Endodermal cell (in vitro differentiated cells): ENCODE measurements at regions not wholly inside any gene's neighbourhood (a gene's known extent, or its start where the extent isn't known, plus 50 kb on each side); places are given as distances from the start of the nearest gene placed in this dataset.

Experiments used
- DNase-seq: peaks from one replicate; pipeline ENCODE4 v3.0.0-alpha.2; 2017
- H3K27ac ChIP-seq: 2 replicates; pipeline ENCODE4 v1.5.1; 2013; ENCODE audit warnings: mild to moderate bottlenecking, low read depth, low read length, moderate library complexity
- H3K27me3 ChIP-seq: 2 replicates; pipeline ENCODE4 v1.6.1; 2013; ENCODE audit warnings: mild to moderate bottlenecking, low read length, moderate library complexity; ENCODE audit not compliant: insufficient read depth, control insufficient read depth, poor library complexity, severe bottlenecking
- H3K36me3 ChIP-seq: 2 replicates; pipeline ENCODE4 v1.7.0; 2013; ENCODE audit warnings: mild to moderate bottlenecking, low read length, moderate library complexity; ENCODE audit not compliant: control insufficient read depth, insufficient read depth
- H3K4me1 ChIP-seq: one replicate; pipeline ENCODE4 v1.7.0; 2013; ENCODE audit warnings: low read length; ENCODE audit not compliant: control insufficient read depth, insufficient read depth
- H3K4me3 ChIP-seq: 2 replicates; pipeline ENCODE4 v1.5.1; 2013; ENCODE audit warnings: mild to moderate bottlenecking, low read length, moderate library complexity
- H3K9ac ChIP-seq: 2 replicates; pipeline ENCODE4 v1.6.1; 2013; ENCODE audit warnings: mild to moderate bottlenecking, low read length, moderate library complexity; ENCODE audit not compliant: poor library complexity, severe bottlenecking; ENCODE audit errors: extremely low read depth
- H3K9me3 ChIP-seq: 2 replicates; pipeline ENCODE4 v1.6.1; 2013; ENCODE audit warnings: mild to moderate bottlenecking, low read length, moderate library complexity; ENCODE audit not compliant: control insufficient read depth
- H3K27ac Mint-ChIP-seq: 2 replicates; pipeline ENCODE4 v1.8.0; 2020; ENCODE audit warnings: mixed read lengths
- H3K27me3 Mint-ChIP-seq: 2 replicates; pipeline ENCODE4 v1.8.0; 2021; ENCODE audit warnings: mild to moderate bottlenecking, mixed read lengths; ENCODE audit not compliant: insufficient read depth
- H3K36me3 Mint-ChIP-seq: 2 replicates; pipeline ENCODE4 v1.8.0; 2020; ENCODE audit warnings: low read depth, mixed read lengths
- H3K4me1 Mint-ChIP-seq: 2 replicates; pipeline ENCODE4 v1.8.0; 2020; ENCODE audit warnings: mixed read lengths
- H3K4me3 Mint-ChIP-seq: 2 replicates; pipeline ENCODE4 v1.8.0; 2020; ENCODE audit warnings: mild to moderate bottlenecking, moderate library complexity, mixed read lengths
- H3K9me3 Mint-ChIP-seq: 2 replicates; pipeline ENCODE4 v1.8.0; 2020; ENCODE audit warnings: mild to moderate bottlenecking, mixed read lengths
- CTCF ChIP-seq: fragments of 200-600 bp; sonication (generic); conservative IDR thresholded peaks from 2 replicates; pipeline ENCODE4 v1.5.0; 2021; ENCODE audit warnings: antibody characterized with exemption, mild to moderate bottlenecking
- WGBS, 2 experiments: methylation state at CpG; one replicate each; pipeline versions ENCODE4 v1.1.5 to v1.1.7; 2013; ENCODE audit warnings: missing lambda C conversion rate in 2 of 2, mixed read lengths in 1 of 2; ENCODE audit not compliant: insufficient coverage in 1 of 2, insufficient read length in 1 of 2; 5-methylcytosine and 5-hydroxymethylcytosine counted together

- TF ChIP-seq CTCF, result no peak
- WGBS, 2 experiments, result 92 to 97% methylated on average over 6 to 7 of the region's 7 CpGs
- H3K4me3 ChIP-seq, result no peak overlapping the region
- no peaks in the 10 kb centered on the region for H3K36me3 ChIP-seq
- H3K27ac ChIP-seq, result no peak overlapping the region
- no peaks in the 10 kb centered on the region for H3K9me3 ChIP-seq
- Mint-ChIP-seq H3K4me1 (no peaks in the 10 kb centered on the region), H3K9me3 (no peaks in the 10 kb centered on the region), H3K36me3 (no peaks in the 10 kb centered on the region), H3K4me3 (no peak overlapping the region), H3K27me3 (peaks cover 4% of the 10 kb centered on the region), H3K27ac (no peak overlapping the region)
- no peak for DNase-seq
- H3K4me1 ChIP-seq, result no peaks in the 10 kb centered on the region
- no peak overlapping the region for H3K9ac ChIP-seq
- H3K27me3 ChIP-seq, result peaks cover 4% of the 10 kb centered on the region
Measured at GRCh38 chr4:110294165-110294564, 95.8 kb upstream of the ELOVL6 start.

- no peak overlapping the region for H3K27ac ChIP-seq
- H3K36me3 ChIP-seq, result no peaks in the 10 kb centered on the region
- 94 to 95% methylated on average over 20 to 23 of the region's 23 CpGs for WGBS, 2 experiments
- H3K36me3 Mint-ChIP-seq, result no peaks in the 10 kb centered on the region
- TF ChIP-seq CTCF, result no peak
- no peaks in the 10 kb centered on the region for H3K9me3 ChIP-seq
- no peaks in the 10 kb centered on the region for H3K4me1 ChIP-seq
- DNase-seq, result no peak
- H3K9me3 Mint-ChIP-seq, result no peaks in the 10 kb centered on the region
- peaks cover 4% of the 10 kb centered on the region for H3K27me3 Mint-ChIP-seq
- no peak overlapping the region for H3K27ac Mint-ChIP-seq
- peaks cover 4% of the 10 kb centered on the region for H3K27me3 ChIP-seq
- no peak overlapping the region for H3K9ac ChIP-seq
- no peak overlapping the region for H3K4me3 Mint-ChIP-seq
- H3K4me3 ChIP-seq, result no peak overlapping the region
- H3K4me1 Mint-ChIP-seq, result no peaks in the 10 kb centered on the region
Measured at GRCh38 chr4:110292994-110293744, 94.8 kb upstream of the ELOVL6 start.

- 95 to 100% methylated on average over 1 of the region's 1 CpG for whole genome bisulfite sequencing, 2 experiments
- Mint-ChIP-seq H3K4me3 (no peak overlapping the region), H3K4me1 (peaks cover 1% of the 10 kb centered on the region), H3K9me3 (no peaks in the 10 kb centered on the region), H3K36me3 (no peaks in the 10 kb centered on the region), H3K27me3 (no peaks in the 10 kb centered on the region), H3K27ac (no peak overlapping the region)
- no peak overlapping the region for H3K4me3 ChIP-seq
- no peak overlapping the region for H3K9ac ChIP-seq
- no peak for DNase-seq
- H3K27me3 ChIP-seq, result no peaks in the 10 kb centered on the region
- H3K4me1 ChIP-seq, result no peaks in the 10 kb centered on the region
- H3K36me3 ChIP-seq, result no peaks in the 10 kb centered on the region
- no peaks in the 10 kb centered on the region for H3K9me3 ChIP-seq
- H3K27ac ChIP-seq, result no peak overlapping the region
- no peak for TF ChIP-seq CTCF
Measured at GRCh38 chr4:110290511-110290910, 92.1 kb upstream of the ELOVL6 start.
